GM12892 (cell line): ENCODE measurements at regions not wholly inside any gene's neighbourhood (a gene's known extent, or its start where the extent isn't known, plus 50 kb on each side); places are given as distances from the start of the nearest gene placed in this dataset.

Experiments used
- DNase-seq: peaks from one replicate; pipeline ENCODE4 v3.0.0; 2011; ENCODE audit not compliant: insufficient read length
- FAIRE-seq: peaks from 2 replicates; lab custom pipeline; 2011; peaks lifted over from hg19 to GRCh38; lab: Jason Lieb, UNC
- POLR2A ChIP-seq: IDR thresholded peaks from 2 replicates; pipeline ENCODE4 v1.6.1; 2011; ENCODE audit warnings: low read depth, low read length, control low read depth
- POLR2AphosphoS5 ChIP-seq: IDR thresholded peaks from 2 replicates; pipeline ENCODE4 v1.6.1; 2011; ENCODE audit warnings: low read depth, low read length, control low read depth
- TAF1 ChIP-seq: IDR thresholded peaks from 2 replicates; pipeline ENCODE4 v1.6.1; 2011; ENCODE audit warnings: low read depth, mild to moderate bottlenecking, control low read depth, low read length, borderline replicate concordance

- FAIRE-seq (no peak), DNase-seq (no peak)
- no peak for TF ChIP-seq POLR2AphosphoS5
- TF ChIP-seq POLR2A: no peak
- no peak for TF ChIP-seq TAF1
These were observed 326.4 kb downstream of the SOX9 start for GRCh38 chr17:72447251-72447640.

- TF ChIP-seq TAF1 (no peak), POLR2A (no peak), POLR2AphosphoS5 (no peak)
- DNase-seq (no peak), FAIRE-seq (no peak)
These were observed 327.2 kb downstream of the SOX9 start for GRCh38 chr17:72448019-72448418.

- TF ChIP-seq POLR2AphosphoS5 (no peak), POLR2A (no peak), TAF1 (no peak)
- DNase-seq (no peak), FAIRE-seq (no peak)
These were observed 331.7 kb downstream of the SOX9 start for GRCh38 chr17:72452286-72453173.

- TF ChIP-seq TAF1: no peak
- TF ChIP-seq POLR2A: no peak
- no peak for TF ChIP-seq POLR2AphosphoS5
- FAIRE-seq: no peak
- DNase-seq: no peak
These were observed 333.5 kb downstream of the SOX9 start for GRCh38 chr17:72454342-72454741.

GRCh38 chr17:72455562-72455961 lies 334.7 kb downstream of the SOX9 start:
- TF ChIP-seq TAF1 (no peak), POLR2A (no peak), POLR2AphosphoS5 (no peak)
- no peak for DNase-seq
- no peak for FAIRE-seq

GRCh38 chr17:72456075-72456474 lies 335.3 kb downstream of the SOX9 start:
- DNase-seq (no peak), FAIRE-seq (no peak)
- TF ChIP-seq TAF1 (no peak), POLR2A (no peak), POLR2AphosphoS5 (no peak)

- no peak for DNase-seq
- FAIRE-seq: no peak
- TF ChIP-seq POLR2A: no peak
- TF ChIP-seq TAF1: no peak
- TF ChIP-seq POLR2AphosphoS5: no peak
These were observed 336.9 kb downstream of the SOX9 start for GRCh38 chr17:72457712-72458111.

GRCh38 chr17:72458301-72458700 lies 337.5 kb downstream of the SOX9 start:
- no peak for TF ChIP-seq POLR2A
- TF ChIP-seq TAF1: no peak
- no peak for TF ChIP-seq POLR2AphosphoS5
- no peak for FAIRE-seq
- DNase-seq: no peak

GRCh38 chr17:72460711-72461110 lies 339.9 kb downstream of the SOX9 start:
- FAIRE-seq: no peak
- DNase-seq: no peak
- TF ChIP-seq POLR2AphosphoS5 (no peak), TAF1 (no peak), POLR2A (no peak)

- no peak for TF ChIP-seq TAF1
- TF ChIP-seq POLR2A: no peak
- no peak for TF ChIP-seq POLR2AphosphoS5
- DNase-seq (no peak), FAIRE-seq (no peak)
These were observed 340.9 kb downstream of the SOX9 start for GRCh38 chr17:72461757-72462156.

- DNase-seq: no peak
- FAIRE-seq: no peak
- TF ChIP-seq POLR2A (no peak), TAF1 (no peak), POLR2AphosphoS5 (no peak)
These were observed 341.6 kb downstream of the SOX9 start for GRCh38 chr17:72462407-72462806.

- no peak for TF ChIP-seq POLR2A
- no peak for FAIRE-seq
These were observed 342.0 kb downstream of the SOX9 start for GRCh38 chr17:72462814-72463213.

More at GRCh38 chr17:72462814-72463213, 342.0 kb downstream of the SOX9 start:
- DNase-seq: no peak
